UCSD-AML1 (cell line): ENCODE measurements at regions not wholly inside any gene's neighbourhood (a gene's known extent, or its start where the extent isn't known, plus 50 kb on each side); places are given as distances from the start of the nearest gene placed in this dataset.
"Not testable (repeated sequence)": the region's sequence is repeated elsewhere in the genome, so short reads cannot be mapped to it uniquely, and the experiment has no call there.

Experiments used
- DNase-seq: peaks from one replicate; lab custom pipeline; 2025; ENCODE audit not compliant: unreplicated experiment; lab: John Stamatoyannopoulos, UW

DNA sequence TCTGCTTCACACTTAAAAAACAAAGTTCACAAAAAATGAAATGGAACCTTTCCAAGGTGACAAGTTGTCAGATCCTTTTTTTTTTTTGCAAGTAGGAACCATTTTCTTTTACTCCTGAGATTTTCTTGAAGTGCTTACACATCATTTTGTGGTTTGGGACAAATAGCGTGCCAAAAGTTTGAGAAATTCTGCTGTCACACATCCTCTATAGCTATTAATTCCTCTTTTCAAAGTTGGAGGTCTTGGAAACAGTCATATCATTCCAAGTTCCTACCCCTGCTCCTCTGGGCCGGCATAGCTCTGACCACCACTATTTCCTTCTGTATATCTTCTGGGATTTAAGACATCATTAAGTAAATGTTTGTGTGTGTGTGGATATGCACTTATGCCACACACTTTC, 421.6 kb upstream of the SLC10A2 start:
- DNase-seq = no peak

- no peak for DNase-seq
Observed at GRCh38 chr13:103473081-103473480, 406.9 kb upstream of the SLC10A2 start.

- no peak for DNase-seq
Observed at GRCh38 chr13:103471896-103472295, 405.7 kb upstream of the SLC10A2 start.

DNA sequence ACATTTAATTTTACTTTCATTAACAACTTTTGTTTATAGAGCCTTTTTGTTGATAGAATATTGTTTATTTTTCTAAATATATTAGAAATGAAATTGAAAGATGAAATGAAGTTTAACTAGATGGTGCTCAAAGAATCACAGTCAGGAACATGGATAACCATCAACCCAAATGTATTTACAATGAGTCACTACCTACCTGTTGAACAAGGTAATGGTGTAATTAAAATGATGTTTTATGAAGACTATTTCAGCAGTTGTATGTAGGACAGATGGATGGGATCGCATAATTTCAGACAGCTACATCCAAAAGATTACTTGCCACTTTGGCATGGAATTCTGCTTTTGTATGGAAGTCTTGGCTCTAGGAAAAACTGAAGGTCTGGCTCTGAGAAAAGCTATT, 403.6 kb upstream of the SLC10A2 start:
- no peak for DNase-seq

- DNase-seq = no peak
Observed at GRCh38 chr13:103466761-103467160, 400.5 kb upstream of the SLC10A2 start.

DNA sequence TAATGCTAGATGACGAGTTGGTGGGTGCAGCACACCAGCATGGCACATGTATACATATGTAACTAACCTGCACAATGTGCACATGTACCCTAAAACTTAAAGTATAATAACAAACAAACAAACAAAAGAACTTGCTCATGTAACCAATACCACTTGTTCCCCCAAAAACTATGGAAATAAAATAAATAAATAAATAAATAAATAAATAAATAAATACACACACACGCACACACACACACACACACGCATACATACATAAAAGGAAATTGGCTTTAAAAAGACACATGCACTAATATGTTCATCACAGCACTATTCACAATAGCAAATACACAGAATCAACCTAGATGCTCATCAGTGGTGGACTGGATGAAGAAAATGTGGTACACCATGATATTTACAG, 394.0 kb upstream of the SLC10A2 start:
- not testable (repeated sequence) for DNase-seq

- DNase-seq = not testable (repeated sequence)
Observed at GRCh38 chr13:103457050-103457449, 390.8 kb upstream of the SLC10A2 start.

GRCh38 chr13:103451656-103452055, 385.4 kb upstream of the SLC10A2 start:
- no peak for DNase-seq

GRCh38 chr13:103443604-103444003, 377.4 kb upstream of the SLC10A2 start:
- DNase-seq = no peak

DNA sequence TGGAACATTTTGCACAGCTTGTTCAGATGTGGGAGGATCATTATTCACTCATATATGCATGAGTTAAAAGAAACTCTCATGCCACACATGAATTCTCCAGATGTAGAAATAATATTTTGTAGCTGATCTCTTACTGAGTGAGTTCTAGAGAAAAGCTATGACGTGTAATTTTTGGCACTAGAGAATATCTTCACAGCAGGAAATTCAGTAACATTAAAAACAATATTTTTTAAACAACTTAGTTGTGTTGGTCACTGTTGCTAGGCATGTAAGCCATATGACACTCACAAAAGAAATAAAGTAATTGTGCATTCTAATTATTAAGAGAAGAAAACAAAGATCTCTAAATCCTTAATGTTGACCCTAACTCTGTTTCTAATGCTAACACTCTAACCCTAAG, 371.4 kb upstream of the SLC10A2 start:
- DNase-seq = no peak

DNA sequence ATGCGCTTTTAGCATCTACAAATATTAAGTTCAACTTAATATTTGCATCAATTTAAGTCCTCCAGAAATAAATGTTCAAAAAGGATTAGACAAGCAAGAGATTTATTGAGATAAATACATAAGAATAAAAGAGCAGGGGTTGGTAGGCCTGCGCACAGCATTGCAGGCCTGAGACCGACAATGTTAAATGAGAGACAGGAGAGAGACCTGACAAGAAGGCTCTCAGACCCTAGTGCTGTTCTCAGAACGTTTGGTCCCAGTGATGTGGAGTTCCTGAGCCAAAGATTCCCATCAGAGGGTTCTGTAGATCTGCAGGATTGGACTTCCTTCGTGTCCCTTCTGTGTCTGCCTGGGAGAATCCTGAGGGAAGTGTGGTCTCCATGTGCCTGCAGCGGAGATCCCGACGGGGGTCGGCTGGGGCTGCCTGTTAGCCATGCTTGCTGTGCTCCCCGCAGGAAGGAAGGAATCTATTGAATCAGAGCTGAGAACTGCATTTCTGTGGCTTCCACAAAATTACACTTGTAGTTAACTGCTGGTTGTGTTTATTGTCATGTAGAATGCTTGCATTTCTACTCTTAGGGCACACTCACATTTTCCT, 369.9 kb upstream of the SLC10A2 start:
- no peak for DNase-seq

DNA sequence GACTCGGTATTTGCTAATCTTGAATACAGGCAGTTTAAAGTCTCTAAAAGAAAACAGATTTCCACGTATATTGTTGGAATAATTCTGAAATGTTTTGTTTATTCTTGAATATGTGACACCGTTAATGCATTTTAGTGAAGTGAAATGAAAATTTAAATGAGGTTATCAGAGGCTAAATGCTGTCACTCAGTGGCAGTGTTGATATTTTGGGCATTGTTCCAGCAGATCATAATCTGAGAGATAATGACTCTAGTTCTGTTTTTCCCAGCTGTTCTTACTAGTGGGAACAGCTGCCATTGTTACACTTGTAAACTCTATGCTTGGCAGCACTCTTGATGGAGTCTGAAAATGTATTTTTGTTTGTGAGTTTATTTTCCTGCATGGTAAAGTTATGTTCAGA, 365.6 kb upstream of the SLC10A2 start:
- no peak for DNase-seq

DNA sequence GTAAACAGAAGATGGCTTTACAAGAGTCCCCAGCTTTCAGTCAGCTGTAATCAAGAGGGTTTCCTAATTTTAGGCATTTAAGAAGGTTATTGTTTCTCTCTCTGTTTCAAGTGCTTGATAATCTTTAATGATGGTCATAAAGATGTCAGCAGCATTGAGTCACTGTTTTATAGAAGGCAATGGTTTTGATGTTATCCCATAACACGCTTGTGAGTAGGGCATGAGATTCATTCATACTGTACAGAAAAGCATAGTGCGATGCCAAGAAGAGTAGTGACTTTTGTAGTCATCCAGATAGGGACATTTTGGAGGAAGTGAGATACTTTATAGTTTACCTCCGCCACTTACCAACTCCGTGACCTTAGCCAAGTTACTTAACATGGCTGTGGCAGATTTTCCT, 364.2 kb upstream of the SLC10A2 start:
- no peak for DNase-seq

- DNase-seq = no peak
Observed at GRCh38 chr13:103410002-103410401, 343.8 kb upstream of the SLC10A2 start.

GRCh38 chr13:103406967-103407366, 340.8 kb upstream of the SLC10A2 start:
- no peak for DNase-seq

GRCh38 chr13:103405297-103405696, 339.1 kb upstream of the SLC10A2 start:
- DNase-seq = no peak

- DNase-seq = no peak
Observed at GRCh38 chr13:103403814-103404213, 337.6 kb upstream of the SLC10A2 start.

- DNase-seq = no peak
Observed at GRCh38 chr13:103403148-103403740, 337.0 kb upstream of the SLC10A2 start.

GRCh38 chr13:103395139-103395538, 328.9 kb upstream of the SLC10A2 start:
- DNase-seq = no peak

DNA sequence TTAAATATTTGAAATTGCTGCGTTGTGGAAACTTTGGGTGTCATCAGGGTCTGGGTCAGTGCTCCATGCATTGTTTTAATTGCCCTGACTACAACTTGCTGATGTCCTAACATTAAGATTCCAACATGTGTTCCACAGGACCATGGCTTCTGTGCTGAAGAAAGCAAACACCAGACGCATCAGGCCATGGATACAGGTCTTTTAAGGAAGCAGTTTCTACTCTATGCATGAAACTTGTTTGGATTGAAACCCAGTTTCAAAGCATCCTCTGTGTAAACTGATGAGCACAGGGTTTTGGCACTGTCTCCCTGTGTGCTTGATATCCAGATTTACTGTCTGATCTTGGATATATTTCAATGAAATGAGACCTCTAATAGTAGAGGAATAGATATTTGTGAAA, 328.4 kb upstream of the SLC10A2 start:
- no peak for DNase-seq

DNA sequence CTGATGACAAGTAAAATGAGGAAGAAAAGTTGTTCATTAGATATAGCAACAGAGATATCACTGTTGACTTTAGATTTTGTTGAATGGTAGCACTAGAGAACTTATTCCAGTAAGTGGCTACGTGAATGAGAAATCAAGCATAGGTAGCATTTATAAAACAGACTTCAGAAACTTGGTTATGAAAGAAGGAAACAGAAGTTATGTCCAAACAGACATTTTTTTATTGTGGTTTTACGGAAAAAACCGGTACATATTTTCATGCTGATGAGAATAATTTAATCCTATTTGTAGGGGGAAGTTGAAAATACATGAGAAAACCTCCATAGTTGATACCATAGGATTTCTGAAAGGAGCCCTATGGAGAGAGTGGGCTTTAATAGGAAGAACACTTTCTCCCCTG, 325.7 kb upstream of the SLC10A2 start:
- DNase-seq = no peak

- no peak for DNase-seq
Observed at GRCh38 chr13:103388839-103389238, 322.6 kb upstream of the SLC10A2 start.

DNA sequence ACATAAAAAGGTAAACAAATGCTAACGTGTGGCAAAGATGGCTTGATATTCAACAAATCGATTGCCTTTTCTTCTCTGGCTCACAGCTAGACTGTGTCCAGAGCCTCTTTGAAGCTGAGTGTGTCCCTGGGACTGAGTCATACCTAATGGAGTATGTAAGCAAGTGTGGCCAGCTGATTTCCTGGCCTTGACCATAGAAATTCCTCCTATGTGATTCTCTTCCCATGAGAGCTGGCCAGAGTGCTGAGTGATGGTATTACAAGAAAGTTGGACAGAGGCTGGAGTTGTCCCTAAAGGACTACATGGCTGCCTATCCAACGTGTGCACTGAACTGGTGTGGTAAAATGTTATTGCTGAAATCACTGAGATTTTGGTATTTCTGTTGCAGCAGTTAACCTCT, 320.1 kb upstream of the SLC10A2 start:
- DNase-seq = no peak
